GM18907 (cell line): ENCODE measurements at regions not wholly inside any gene's neighbourhood (a gene's known extent, or its start where the extent isn't known, plus 50 kb on each side); places are given as distances from the start of the nearest gene placed in this dataset.
"Not testable (repeated sequence)": the region's sequence is repeated elsewhere in the genome, so short reads cannot be mapped to it uniquely, and the experiment has no call there.

Experiments
- ATAC-seq: cut with Tn5 transposase; IDR thresholded peaks from one replicate; pipeline ENCODE4 v1.9.1; 2021; ENCODE audit warnings: mild to moderate bottlenecking, moderate library complexity; ENCODE audit not compliant: unreplicated experiment

- no peak for ATAC-seq
Observed at GRCh38 chr1:238484121-238484520, 593.4 kb upstream of the ZP4 start.

- ATAC-seq, result no peak
Observed at GRCh38 chr1:238476841-238477240, 586.1 kb upstream of the ZP4 start.

GRCh38 chr1:238475712-238476111 lies 585.0 kb upstream of the ZP4 start:
- ATAC-seq, result no peak

GRCh38 chr1:238474263-238474662 lies 583.5 kb upstream of the ZP4 start:
- no peak for ATAC-seq

- ATAC-seq, result no peak
Observed at GRCh38 chr1:238469146-238469631, 578.5 kb upstream of the ZP4 start.

GRCh38 chr1:238468068-238468467 lies 577.3 kb upstream of the ZP4 start:
- ATAC-seq, result no peak

GRCh38 chr1:238466459-238466858 lies 575.7 kb upstream of the ZP4 start:
- ATAC-seq, result no peak

- no peak for ATAC-seq
Observed at GRCh38 chr1:238465449-238465848, 574.7 kb upstream of the ZP4 start.

GRCh38 chr1:238458899-238459298 lies 568.2 kb upstream of the ZP4 start:
- no peak for ATAC-seq

GRCh38 chr1:238457610-238458009 lies 566.9 kb upstream of the ZP4 start:
- no peak for ATAC-seq

- ATAC-seq, result no peak
Observed at GRCh38 chr1:238451781-238452310, 561.1 kb upstream of the ZP4 start.

GRCh38 chr1:238450976-238451375 lies 560.3 kb upstream of the ZP4 start:
- ATAC-seq, result no peak

GRCh38 chr1:238443687-238444086 lies 553.0 kb upstream of the ZP4 start:
- no peak for ATAC-seq

GRCh38 chr1:238439511-238439910 lies 548.8 kb upstream of the ZP4 start:
- no peak for ATAC-seq

GRCh38 chr1:238438311-238439270 lies 547.9 kb upstream of the ZP4 start:
- ATAC-seq, result no peak

GRCh38 chr1:238429703-238430102 lies 539.0 kb upstream of the ZP4 start:
- ATAC-seq, result not testable (repeated sequence)

GRCh38 chr1:238419209-238419608 lies 528.5 kb upstream of the ZP4 start:
- no peak for ATAC-seq

GRCh38 chr1:238409932-238410331 lies 519.2 kb upstream of the ZP4 start:
- no peak for ATAC-seq

GRCh38 chr1:238409191-238409850 lies 518.6 kb upstream of the ZP4 start:
- no peak for ATAC-seq

GRCh38 chr1:238408737-238409136 lies 518.0 kb upstream of the ZP4 start:
- no peak for ATAC-seq

GRCh38 chr1:238406098-238406860 lies 515.6 kb upstream of the ZP4 start:
- ATAC-seq, result no peak
